ENCODE measurements at regions not wholly inside any gene's neighbourhood (a gene's known extent, or its start where the extent isn't known, plus 50 kb on each side); places are given as distances from the start of the nearest gene placed in this dataset.
A peak's percentile ranks its signal among the peaks of the same experiment; 100 is the strongest.

GRCh38 chr4:86498863-86499166 is 95.3 kb upstream of the PTPN13 start:
- TF ChIP-seq CTCF (IDR thresholded peaks at IDR 0.05 in 4 of 5, conservative IDR thresholded peaks at IDR 0.05 in 1 of 5) (peak in 1 of 5 experiments; percentile 1), POLR2A (IDR thresholded peaks at IDR 0.05) (no peak)
